ENCODE measurements at regions not wholly inside any gene's neighbourhood (a gene's known extent, or its start where the extent isn't known, plus 50 kb on each side); places are given as distances from the start of the nearest gene placed in this dataset.
"Not testable (repeated sequence)": the region's sequence is repeated elsewhere in the genome, so short reads cannot be mapped to it uniquely, and the experiment has no call there.

DNA sequence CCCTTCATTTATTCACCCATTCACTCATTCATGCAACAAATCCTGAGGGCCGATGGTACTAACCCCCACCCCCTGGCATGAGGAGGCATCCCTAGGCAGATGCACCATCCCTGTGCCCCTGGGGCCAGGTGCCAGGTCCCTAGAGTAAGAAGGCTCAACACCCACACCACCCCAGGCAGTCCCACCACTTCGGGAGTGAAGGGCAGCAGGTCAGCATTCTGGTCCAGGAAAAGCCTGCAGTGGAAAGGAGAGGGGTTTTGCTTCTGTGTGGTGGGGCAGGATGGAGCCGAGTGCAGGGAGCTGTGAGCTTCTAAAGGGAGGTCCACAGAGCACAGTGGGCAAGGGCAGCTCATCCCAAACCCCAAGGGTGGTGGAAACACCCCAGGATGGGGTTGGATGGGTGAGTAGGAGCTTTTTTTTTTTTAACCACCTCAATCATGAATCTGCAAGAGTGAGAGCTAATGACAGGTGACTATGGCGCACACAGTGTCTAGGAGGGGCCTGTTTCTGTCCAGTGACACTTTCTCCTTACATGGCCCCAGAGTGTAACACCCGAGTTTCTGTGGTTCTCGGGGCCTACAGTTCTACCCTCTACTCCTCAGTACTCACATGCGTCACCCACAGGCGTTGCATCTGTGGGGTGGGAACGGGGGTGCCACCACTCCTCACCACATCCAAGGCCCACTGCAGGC is 414.3 kb downstream of the TMEM121 start:
- Mint-ChIP-seq H3K4me3 (no peak overlapping the region), H3K9me3 (peaks cover 18% of the 10 kb centered on the region), H3K36me3 (ENCODE audit: low read depth) (peaks cover 7% of the 10 kb centered on the region), H3K27me3 (no peaks in the 10 kb centered on the region), H3K4me1 (ENCODE audit: low read depth) (peaks cover 7% of the 10 kb centered on the region), H3K27ac (no peak overlapping the region)
- DNase-seq (no peak), ATAC-seq (no peak)
- TF ChIP-seq, protein P1, sequence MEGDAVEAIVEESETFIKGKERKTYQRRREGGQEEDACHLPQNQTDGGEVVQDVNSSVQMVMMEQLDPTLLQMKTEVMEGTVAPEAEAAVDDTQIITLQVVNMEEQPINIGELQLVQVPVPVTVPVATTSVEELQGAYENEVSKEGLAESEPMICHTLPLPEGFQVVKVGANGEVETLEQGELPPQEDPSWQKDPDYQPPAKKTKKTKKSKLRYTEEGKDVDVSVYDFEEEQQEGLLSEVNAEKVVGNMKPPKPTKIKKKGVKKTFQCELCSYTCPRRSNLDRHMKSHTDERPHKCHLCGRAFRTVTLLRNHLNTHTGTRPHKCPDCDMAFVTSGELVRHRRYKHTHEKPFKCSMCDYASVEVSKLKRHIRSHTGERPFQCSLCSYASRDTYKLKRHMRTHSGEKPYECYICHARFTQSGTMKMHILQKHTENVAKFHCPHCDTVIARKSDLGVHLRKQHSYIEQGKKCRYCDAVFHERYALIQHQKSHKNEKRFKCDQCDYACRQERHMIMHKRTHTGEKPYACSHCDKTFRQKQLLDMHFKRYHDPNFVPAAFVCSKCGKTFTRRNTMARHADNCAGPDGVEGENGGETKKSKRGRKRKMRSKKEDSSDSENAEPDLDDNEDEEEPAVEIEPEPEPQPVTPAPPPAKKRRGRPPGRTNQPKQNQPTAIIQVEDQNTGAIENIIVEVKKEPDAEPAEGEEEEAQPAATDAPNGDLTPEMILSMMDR (IDR thresholded peaks at IDR 0.05) = no peak
- ChIA-PET CTCF (no interaction called here), POLR2A (interaction anchor here (0.6 kb wide), 1 partner anchor 156 kb away, joined by 3 read pairs; no protein-coding TSS in a partner anchor)
- intact Hi-C loops (cut with micrococcal nuclease) = no loop called here

DNA sequence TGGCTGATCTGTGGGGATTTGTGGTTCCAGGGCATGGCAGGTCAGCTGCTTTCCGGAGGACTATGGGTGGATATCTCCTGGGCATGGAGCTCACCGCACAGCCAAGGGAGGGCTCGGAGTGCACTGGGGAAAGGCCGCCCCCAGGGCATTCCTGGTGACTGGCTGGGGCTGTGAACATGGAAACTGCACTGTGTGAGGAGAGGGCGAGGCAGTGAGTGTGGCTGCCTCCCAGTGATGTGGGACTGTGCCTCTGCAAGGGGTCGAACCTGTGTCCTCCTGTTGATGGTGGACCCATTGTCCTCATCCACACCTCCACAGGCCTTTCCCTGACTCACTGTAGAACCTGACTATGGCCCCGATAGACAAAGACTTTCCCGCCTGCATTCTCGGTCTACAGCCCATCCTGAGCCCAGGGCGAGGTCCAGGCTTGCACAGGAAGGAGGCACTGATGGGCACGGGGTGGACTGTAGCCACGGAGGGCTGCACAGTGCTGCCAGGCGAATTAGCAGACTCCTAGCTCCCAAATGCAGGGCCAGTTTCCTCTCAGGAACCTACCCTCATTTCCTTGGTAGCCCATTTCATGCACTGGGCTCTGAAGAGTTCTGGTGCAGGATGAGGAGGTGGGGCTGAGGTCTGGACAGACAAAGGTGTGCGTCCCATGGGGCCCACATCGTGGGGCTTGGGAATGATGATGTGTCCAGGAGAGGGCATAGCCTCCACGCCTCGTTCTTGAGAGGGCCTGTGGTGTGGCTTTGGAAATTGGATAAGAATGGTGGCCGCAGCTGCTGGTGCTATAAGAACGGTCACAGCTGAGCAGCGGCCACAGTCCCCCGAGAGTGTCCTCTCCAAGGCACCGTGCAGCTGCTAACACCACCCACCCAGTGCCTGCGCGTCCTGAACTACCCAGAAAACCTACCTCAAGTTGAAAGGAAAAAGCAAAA is 415.1 kb downstream of the TMEM121 start:
- TF ChIP-seq, protein P1 (IDR thresholded peaks at IDR 0.05) = no peak
- Mint-ChIP-seq H3K9me3 (peaks cover 18% of the 10 kb centered on the region), H3K36me3 (ENCODE audit: low read depth) (peaks cover 7% of the 10 kb centered on the region), H3K27ac (no peak overlapping the region), H3K4me1 (ENCODE audit: low read depth) (peaks cover 7% of the 10 kb centered on the region), H3K4me3 (no peak overlapping the region), H3K27me3 (no peaks in the 10 kb centered on the region)
- ChIA-PET POLR2A (interaction anchor here (0.6 kb wide), 1 partner anchor 157 kb away, joined by 3 read pairs; no protein-coding TSS in a partner anchor), CTCF (no interaction called here)
- ATAC-seq = no peak
- no peak for DNase-seq
- intact Hi-C loops (cut with micrococcal nuclease) = no loop called here

DNA sequence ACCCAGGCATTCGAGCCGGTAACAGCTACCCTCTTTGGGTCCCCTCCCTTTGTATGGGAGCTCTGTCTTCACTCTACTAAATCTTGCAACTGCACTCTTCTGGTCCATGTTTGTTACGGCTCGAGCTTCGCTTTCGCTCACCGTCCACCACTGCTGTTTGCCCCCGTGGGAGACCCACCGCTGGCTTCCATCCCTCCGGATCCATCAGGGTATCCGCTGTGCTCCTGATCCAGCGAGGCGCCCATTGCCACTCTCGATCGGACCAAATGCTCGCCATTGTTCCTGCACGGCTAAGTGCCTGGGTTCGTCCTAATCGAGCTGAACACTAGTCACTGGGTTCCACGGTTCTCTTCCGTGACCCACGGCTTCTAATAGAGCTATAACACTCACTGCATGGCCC is 416.3 kb downstream of the TMEM121 start:
- not testable (repeated sequence) for DNase-seq
- CTCF ChIA-PET = interaction anchor here (1.1 to 2.5 kb wide), 6 partner anchors 10 to 383 kb away, joined by 3 to 6 read pairs (median 4); no protein-coding TSS in a partner anchor

DNA sequence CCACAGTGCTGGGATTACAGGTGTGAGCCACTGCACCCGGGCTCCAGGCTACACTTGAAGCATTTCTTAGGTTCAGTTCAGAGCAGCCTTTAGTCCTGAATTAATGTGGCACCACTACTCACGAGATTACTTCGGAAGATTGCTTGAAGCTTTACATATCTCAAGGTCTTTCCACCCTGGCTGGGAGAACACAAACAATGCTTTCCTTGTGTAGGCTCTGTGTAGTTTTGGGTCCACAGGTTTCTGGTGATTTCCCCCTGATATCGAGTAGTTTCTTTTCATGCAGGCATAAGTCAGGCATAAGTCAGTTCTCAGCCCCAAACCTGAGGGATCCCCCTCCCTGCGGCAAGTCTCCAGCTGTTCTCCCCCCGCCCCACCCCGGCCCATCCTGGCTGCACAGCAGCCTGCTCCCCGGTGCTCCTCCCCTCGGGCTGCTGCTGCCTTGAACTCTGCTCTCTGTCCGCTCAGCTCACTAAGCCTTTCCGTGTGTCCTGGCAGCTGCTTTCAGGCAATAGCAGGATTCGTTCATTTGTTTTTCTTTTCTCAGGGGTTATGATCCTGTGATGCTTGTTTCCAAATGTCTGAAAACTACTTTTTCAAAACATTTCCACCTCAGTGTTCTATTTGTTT is 417.7 kb downstream of the TMEM121 start:
- ATAC-seq (no peak), DNase-seq (no peak)
- CTCF ChIA-PET = interaction anchor here (0.9 to 2.5 kb wide), 12 partner anchors 11 to 385 kb away, joined by 3 to 6 read pairs (median 4); no protein-coding TSS in a partner anchor
- no peak overlapping the region for H3K27ac Mint-ChIP-seq
- TF ChIP-seq, protein P1 (IDR thresholded peaks at IDR 0.05) = no peak
- H3K9me3 Mint-ChIP-seq = peaks cover 10% of the 10 kb centered on the region
- POLR2A ChIA-PET = no interaction called here
- no peak overlapping the region for H3K4me3 Mint-ChIP-seq
- peaks cover 2% of the 10 kb centered on the region for H3K36me3 Mint-ChIP-seq (ENCODE audit: low read depth)
- no peaks in the 10 kb centered on the region for H3K27me3 Mint-ChIP-seq
- peaks cover 7% of the 10 kb centered on the region for H3K4me1 Mint-ChIP-seq (ENCODE audit: low read depth)
- intact Hi-C loops (cut with micrococcal nuclease) = no loop called here

More for the DNA sequence above, 416.3 kb downstream of the TMEM121 start:
- H3K4me3 Mint-ChIP-seq; intact Hi-C loops (cut with micrococcal nuclease); H3K27me3 Mint-ChIP-seq; ATAC-seq; H3K27ac Mint-ChIP-seq; H3K36me3 Mint-ChIP-seq (ENCODE audit: low read depth); POLR2A ChIA-PET; H3K4me1 Mint-ChIP-seq (ENCODE audit: low read depth): not testable (repeated sequence)
- H3K9me3 Mint-ChIP-seq = peaks cover 18% of the 10 kb centered on the region
